Thoracic aorta (tissue), 2 donors: ENCODE measurements at regions not wholly inside any gene's neighbourhood (a gene's known extent, or its start where the extent isn't known, plus 50 kb on each side); places are given as distances from the start of the nearest gene placed in this dataset.

ENCODE experiments used
- ATAC-seq: fragments of 150-250 bp; one replicate; pipeline ENCODE4 v1.8.0; 2017; ENCODE audit warnings: low read depth; ENCODE audit not compliant: insufficient number of reproducible peaks, low FRiP score
- DNase-seq: peaks from one replicate; pipeline ENCODE4 v3.0.0-alpha.2; 2020; ENCODE audit warnings: low spot score
- H3K27ac ChIP-seq, 2 donors: fragments of 200-600 bp; sonication (generic); 1 replicate in 1 of 2; 2 replicates in 1 of 2; pipeline ENCODE4 v1.5.1; 2016; ENCODE audit warnings: mild to moderate bottlenecking in 2 of 2, moderate library complexity in 2 of 2
- H3K27me3 ChIP-seq: fragments of 200-600 bp; sonication (generic); replicated peaks from 2 replicates; pipeline ENCODE4 v1.6.0; 2016; ENCODE audit warnings: mild to moderate bottlenecking; ENCODE audit not compliant: insufficient read depth
- H3K36me3 ChIP-seq: fragments of 200-600 bp; sonication (generic); one replicate; pipeline ENCODE4 v1.5.1; 2016
- H3K4me1 ChIP-seq, 2 donors: fragments of 200-600 bp; sonication (generic); 1 replicate in 1 of 2; 2 replicates in 1 of 2; pipeline versions ENCODE4 v1.5.1 to v1.6.0; 2016; ENCODE audit warnings: low read depth in 2 of 2, mild to moderate bottlenecking in 1 of 2; ENCODE audit not compliant: control insufficient read depth in 1 of 2
- H3K4me3 ChIP-seq: fragments of 200-600 bp; sonication (generic); 2 replicates; pipeline ENCODE4 v1.5.1; 2016; ENCODE audit warnings: mild to moderate bottlenecking
- H3K9me3 ChIP-seq: fragments of 200-600 bp; sonication (generic); 2 replicates; pipeline ENCODE4 v1.5.1; 2016
- TF ChIP-seq, protein P1 (sequence below): fragments of 200-600 bp; sonication (generic); IDR thresholded peaks from one replicate; pipeline ENCODE4 v1.5.1; 2019; ENCODE audit warnings: antibody characterized with exemption

DNA sequence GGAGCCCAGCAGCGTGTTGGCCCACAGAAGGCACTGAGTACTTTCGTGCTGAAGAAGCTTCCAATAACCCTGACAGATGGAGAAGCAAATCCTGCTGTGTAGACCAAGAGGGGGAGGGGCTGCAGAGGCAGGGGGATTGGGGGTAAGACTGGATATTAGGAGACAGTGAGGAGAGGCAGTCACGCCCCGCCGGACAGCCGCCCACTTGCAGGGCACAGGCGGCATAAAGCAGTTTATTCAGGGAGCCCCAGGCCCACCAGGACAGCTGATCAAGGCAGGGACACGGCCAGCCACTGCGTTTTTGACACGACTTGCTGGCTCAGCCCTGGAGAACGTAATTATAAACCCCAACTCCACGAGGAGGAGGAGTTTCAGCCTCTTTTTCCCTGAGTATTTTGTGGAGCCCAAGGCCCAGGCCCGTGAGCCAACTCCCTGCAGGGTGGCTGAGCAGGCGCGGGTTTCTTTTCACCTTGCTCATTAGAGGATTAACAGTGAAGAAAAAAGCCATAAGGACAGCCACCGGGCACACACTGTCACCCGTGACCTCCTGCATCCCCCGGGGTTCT is 177.9 kb downstream of the TFAP2C start:
- no peak overlapping the region for H3K4me3 ChIP-seq
- no peaks in the 10 kb centered on the region for H3K4me1 ChIP-seq
- H3K36me3 ChIP-seq, result no peaks in the 10 kb centered on the region
- no peaks in the 10 kb centered on the region for H3K27me3 ChIP-seq
- no peak overlapping the region for H3K27ac ChIP-seq
- TF ChIP-seq, protein P1, sequence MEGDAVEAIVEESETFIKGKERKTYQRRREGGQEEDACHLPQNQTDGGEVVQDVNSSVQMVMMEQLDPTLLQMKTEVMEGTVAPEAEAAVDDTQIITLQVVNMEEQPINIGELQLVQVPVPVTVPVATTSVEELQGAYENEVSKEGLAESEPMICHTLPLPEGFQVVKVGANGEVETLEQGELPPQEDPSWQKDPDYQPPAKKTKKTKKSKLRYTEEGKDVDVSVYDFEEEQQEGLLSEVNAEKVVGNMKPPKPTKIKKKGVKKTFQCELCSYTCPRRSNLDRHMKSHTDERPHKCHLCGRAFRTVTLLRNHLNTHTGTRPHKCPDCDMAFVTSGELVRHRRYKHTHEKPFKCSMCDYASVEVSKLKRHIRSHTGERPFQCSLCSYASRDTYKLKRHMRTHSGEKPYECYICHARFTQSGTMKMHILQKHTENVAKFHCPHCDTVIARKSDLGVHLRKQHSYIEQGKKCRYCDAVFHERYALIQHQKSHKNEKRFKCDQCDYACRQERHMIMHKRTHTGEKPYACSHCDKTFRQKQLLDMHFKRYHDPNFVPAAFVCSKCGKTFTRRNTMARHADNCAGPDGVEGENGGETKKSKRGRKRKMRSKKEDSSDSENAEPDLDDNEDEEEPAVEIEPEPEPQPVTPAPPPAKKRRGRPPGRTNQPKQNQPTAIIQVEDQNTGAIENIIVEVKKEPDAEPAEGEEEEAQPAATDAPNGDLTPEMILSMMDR, result no peak
- no peaks in the 10 kb centered on the region for H3K9me3 ChIP-seq
- DNase-seq, result no peak
- no peak for ATAC-seq

DNA sequence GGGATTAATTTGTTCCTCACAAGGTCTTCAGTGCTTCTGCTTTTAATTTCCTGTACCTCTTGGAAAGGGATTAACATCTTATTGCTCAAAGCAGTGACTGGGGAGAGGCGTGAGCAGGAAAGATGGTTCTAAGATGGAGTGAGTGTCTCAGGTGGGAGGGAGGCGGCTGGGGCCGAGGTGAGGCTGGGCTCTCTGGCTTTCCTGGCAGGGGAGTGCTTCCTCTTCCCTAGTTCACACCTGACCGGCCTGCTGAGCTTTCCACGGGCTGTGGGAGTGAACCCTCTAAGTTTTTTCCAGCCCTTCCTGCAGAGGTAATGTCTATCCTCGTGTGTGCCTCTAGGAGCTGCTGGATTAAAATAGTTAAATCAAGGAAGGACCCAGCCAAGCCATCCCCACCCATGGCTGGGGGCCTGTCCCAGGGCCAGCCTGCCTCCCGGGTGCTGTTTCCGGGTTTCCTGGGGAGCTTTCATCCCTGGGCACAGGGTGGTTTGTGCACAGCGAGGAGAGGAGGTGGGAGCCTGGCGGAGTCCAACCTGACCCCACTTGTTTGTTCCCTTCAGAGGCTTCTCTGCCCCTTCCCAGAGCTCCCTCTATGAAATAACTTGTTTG is 179.1 kb downstream of the TFAP2C start:
- ATAC-seq, result no peak
- Histone ChIP-seq H3K4me3 (no peak overlapping the region), H3K4me1 (no peaks in the 10 kb centered on the region), H3K27me3 (no peaks in the 10 kb centered on the region), H3K27ac (no peak overlapping the region), H3K36me3 (no peaks in the 10 kb centered on the region), H3K9me3 (no peaks in the 10 kb centered on the region)
- no peak for DNase-seq
- TF ChIP-seq, protein P1, result no peak

DNA sequence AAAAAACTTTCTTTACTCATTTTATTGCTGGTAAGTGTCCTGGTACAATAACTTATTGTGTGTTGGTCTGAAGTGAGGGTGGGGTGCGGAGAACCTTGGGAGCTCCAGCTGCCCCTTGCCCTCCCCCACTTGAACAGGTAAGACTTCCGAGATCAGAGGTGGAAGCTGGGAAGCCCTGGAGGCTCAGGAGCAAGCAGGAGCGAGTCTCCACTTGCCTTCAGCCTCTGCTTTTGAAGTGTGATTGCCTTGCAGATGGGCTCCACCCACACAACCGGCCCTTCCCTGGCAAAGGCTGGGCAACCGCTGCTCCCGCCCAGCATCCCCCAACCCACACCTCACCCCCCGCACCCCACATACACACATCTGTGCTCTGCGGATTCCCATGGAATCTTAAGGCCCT is 179.6 kb downstream of the TFAP2C start:
- no peaks in the 10 kb centered on the region for H3K9me3 ChIP-seq
- H3K4me3 ChIP-seq, result no peak overlapping the region
- ATAC-seq, result no peak
- H3K36me3 ChIP-seq, result no peaks in the 10 kb centered on the region
- TF ChIP-seq, protein P1, result no peak
- no peak overlapping the region for H3K27ac ChIP-seq
- no peaks in the 10 kb centered on the region for H3K4me1 ChIP-seq
- no peaks in the 10 kb centered on the region for H3K27me3 ChIP-seq
- no peak for DNase-seq

DNA sequence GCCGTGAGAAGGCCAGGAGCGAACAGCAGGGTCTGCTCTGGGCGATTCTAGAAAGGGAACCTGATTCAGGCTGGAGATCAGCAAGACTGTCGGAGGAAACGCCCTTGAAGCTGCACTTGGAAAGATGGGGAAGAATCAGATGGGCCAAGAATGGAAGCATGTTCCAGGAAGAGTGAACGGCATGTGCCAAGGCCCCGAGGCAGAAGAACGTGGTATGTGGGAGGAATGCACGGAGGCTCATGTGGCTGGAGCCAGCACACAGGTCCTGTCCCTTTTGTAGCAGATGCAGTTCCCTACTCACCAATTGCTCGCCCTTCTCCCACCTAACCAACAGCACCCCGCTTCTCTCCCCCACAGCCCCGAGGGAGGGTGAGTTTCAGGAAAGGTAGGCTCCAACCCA is 180.6 kb downstream of the TFAP2C start:
- ATAC-seq, result no peak

DNA sequence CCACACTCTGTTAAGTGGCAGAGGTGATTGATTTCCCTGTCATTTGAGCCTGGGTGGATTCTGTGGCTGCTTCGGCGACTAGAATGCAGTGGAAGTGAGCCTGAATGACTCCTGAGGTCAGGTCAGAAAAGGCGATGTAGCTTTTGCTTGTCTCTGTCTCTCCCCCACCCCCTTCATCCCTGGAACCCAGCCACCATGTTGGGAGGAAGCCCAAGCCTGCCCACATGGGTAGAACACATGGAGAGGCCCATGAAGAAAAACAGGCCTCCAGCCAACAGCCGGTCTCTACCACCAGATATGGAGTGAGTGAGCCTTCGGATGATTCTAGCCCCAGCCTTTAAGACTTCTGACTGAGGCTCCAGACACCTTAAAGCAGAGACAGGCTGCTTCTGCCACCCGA is 181.0 kb downstream of the TFAP2C start:
- Histone ChIP-seq H3K4me1 (no peaks in the 10 kb centered on the region), H3K4me3 (no peak overlapping the region), H3K27me3 (no peaks in the 10 kb centered on the region), H3K36me3 (no peaks in the 10 kb centered on the region), H3K9me3 (no peaks in the 10 kb centered on the region), H3K27ac (no peak overlapping the region)
- TF ChIP-seq, protein P1, result no peak
- no peak for ATAC-seq
- DNase-seq, result no peak

More for the DNA sequence above, 180.6 kb downstream of the TFAP2C start:
- H3K9me3 ChIP-seq, result no peaks in the 10 kb centered on the region
- H3K36me3 ChIP-seq, result no peaks in the 10 kb centered on the region
- no peaks in the 10 kb centered on the region for H3K4me1 ChIP-seq
- H3K4me3 ChIP-seq, result no peak overlapping the region
- DNase-seq, result no peak
- TF ChIP-seq, protein P1, result no peak
- H3K27me3 ChIP-seq, result no peaks in the 10 kb centered on the region
- H3K27ac ChIP-seq, result no peak overlapping the region
